ENCODE measurements at regions not wholly inside any gene's neighbourhood (a gene's known extent, or its start where the extent isn't known, plus 50 kb on each side); places are given as distances from the start of the nearest gene placed in this dataset.

DNA sequence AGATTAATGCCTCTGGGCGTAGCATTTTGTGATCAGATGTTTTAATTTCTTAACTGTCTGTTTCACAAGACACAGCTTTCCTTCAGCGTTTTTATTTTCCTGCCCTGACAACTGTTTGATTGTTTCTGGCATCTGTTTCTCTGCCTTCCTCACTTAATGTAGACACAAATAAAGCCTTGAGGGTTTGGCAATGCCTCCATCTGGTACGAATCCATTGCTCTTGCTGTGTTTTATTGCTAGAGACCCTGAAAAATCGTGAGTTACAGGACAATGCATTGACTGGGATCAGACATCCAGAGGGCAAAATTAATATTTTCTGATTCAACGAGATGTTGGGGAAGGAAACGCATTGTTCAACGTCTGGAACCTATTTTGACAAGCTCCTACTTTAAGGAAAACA is 363.5 kb downstream of the MRPL39 start:
- Mint-ChIP-seq H3K9me3 (peaks cover 10 to 14% of the 10 kb centered on the region in 2 donors), H3K4me3 (no peak overlapping the region), H3K36me3 (peaks cover 8% of the 10 kb centered on the region), H3K27me3 (ENCODE audit: low read depth in 2 of 2) (no peaks in the 10 kb centered on the region), H3K27ac (no peak overlapping the region), H3K4me1 (no peaks in the 10 kb centered on the region)
- Histone ChIP-seq H3K4me1 (ENCODE audit: control insufficient read depth, insufficient read depth, low read length) (no peaks in the 10 kb centered on the region), H3K9me3 (ENCODE audit: control insufficient read depth, insufficient read depth, low read length) (no peaks in the 10 kb centered on the region), H3K27me3 (ENCODE audit: control insufficient read depth, insufficient read depth, low read length) (no peaks in the 10 kb centered on the region), H3K4me3 (ENCODE audit: low read length) (no peak overlapping the region), H3K36me3 (ENCODE audit: control insufficient read depth, insufficient read depth, low read length) (no peaks in the 10 kb centered on the region), H3K27ac (ENCODE audit: low read length) (no peak overlapping the region)
- no peak for DNase-seq
- ATAC-seq, result no peak
- 82% methylated on average over 7 of the region's 7 CpGs for WGBS (ENCODE audit: insufficient coverage)
- TF ChIP-seq, protein P1, sequence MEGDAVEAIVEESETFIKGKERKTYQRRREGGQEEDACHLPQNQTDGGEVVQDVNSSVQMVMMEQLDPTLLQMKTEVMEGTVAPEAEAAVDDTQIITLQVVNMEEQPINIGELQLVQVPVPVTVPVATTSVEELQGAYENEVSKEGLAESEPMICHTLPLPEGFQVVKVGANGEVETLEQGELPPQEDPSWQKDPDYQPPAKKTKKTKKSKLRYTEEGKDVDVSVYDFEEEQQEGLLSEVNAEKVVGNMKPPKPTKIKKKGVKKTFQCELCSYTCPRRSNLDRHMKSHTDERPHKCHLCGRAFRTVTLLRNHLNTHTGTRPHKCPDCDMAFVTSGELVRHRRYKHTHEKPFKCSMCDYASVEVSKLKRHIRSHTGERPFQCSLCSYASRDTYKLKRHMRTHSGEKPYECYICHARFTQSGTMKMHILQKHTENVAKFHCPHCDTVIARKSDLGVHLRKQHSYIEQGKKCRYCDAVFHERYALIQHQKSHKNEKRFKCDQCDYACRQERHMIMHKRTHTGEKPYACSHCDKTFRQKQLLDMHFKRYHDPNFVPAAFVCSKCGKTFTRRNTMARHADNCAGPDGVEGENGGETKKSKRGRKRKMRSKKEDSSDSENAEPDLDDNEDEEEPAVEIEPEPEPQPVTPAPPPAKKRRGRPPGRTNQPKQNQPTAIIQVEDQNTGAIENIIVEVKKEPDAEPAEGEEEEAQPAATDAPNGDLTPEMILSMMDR (IDR thresholded peaks at IDR 0.05), result no peak
- intact Hi-C loops (cut with micrococcal nuclease), result no loop called here

DNA sequence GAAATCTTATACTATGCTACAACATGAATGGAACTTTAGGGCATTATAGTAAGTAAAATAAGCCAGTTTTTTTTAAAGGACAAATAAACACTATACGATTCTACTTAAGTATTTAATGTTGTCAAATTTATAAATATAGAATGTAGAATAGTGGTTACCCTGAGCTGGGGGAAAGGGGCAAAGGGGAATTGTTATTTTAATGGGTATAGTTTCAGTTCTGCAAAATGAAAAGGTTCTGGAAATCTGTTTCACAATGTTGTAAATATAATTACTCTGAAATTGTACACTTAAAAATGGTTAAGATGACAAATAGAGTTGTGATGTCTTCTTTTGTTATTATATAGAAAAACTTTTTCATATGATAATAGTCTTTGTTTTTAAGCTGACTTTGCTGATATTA is 366.3 kb downstream of the MRPL39 start:
- intact Hi-C loops (cut with micrococcal nuclease), result no loop called here
- Mint-ChIP-seq H3K9me3 (peaks cover 12 to 19% of the 10 kb centered on the region in 2 donors), H3K4me3 (no peak overlapping the region), H3K27me3 (ENCODE audit: low read depth in 2 of 2) (no peaks in the 10 kb centered on the region), H3K36me3 (peaks cover 12% of the 10 kb centered on the region), H3K27ac (no peak overlapping the region), H3K4me1 (no peaks in the 10 kb centered on the region)
- no peak for DNase-seq
- no peak for ATAC-seq
- Histone ChIP-seq H3K4me1 (ENCODE audit: control insufficient read depth, insufficient read depth, low read length) (no peaks in the 10 kb centered on the region), H3K27me3 (ENCODE audit: control insufficient read depth, insufficient read depth, low read length) (no peaks in the 10 kb centered on the region), H3K4me3 (ENCODE audit: low read length) (no peak overlapping the region), H3K27ac (ENCODE audit: low read length) (no peak overlapping the region), H3K9me3 (ENCODE audit: control insufficient read depth, insufficient read depth, low read length) (no peaks in the 10 kb centered on the region), H3K36me3 (ENCODE audit: control insufficient read depth, insufficient read depth, low read length) (no peaks in the 10 kb centered on the region)
- TF ChIP-seq, protein P1 (IDR thresholded peaks at IDR 0.05), result no peak
- no CpG with 5 or more reads among the region's 1 CpG for WGBS (ENCODE audit: insufficient coverage)

DNA sequence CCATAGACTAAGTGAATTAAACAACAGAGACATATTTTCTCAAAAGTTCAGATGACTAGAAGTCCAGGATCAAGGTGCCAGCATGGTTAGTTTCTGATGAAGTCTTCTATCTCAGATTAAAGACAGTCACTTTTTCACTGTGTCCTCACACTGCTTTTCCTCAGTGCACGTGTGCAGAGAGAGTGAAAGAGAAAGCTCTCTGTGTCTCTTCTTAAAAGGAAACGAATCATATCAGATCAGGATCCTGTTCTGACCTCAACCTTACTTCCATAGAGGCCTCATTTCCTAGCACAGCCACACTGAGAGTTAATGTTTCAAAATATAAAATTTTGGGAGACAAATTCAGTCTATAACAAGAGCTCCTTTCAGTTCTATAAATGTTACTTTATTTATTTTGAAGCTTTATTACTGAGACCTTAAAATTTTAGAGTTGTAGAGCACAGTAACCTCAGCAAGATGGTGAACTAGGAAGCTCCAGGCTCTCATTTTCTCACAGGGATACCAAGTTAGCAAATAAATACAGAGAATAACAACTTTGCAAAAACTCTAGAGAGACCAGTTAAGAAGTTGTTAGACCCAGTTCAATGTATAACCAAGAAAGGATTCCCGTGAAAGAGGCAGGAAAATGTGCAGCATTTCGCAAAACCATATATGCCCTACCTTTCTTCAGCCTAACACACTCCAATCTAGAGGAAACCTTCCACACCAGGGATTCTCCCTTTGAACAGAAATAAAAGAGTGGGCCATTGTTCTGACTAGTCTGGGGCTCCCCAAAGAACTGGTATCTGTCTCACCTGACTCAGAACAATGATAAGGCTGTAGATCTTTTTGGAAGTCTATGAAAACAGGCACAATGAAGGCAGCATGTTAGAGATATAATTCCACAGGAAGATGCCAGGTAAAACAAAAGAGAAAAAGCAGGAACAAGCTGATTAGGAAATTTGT is 372.2 kb downstream of the MRPL39 start:
- no peak overlapping the region for H3K27ac ChIP-seq (ENCODE audit: low read length)
- TF ChIP-seq, protein P1 (IDR thresholded peaks at IDR 0.05), result no peak
- peaks cover 11 to 30% of the 10 kb centered on the region in 2 donors for H3K9me3 Mint-ChIP-seq
- no peaks in the 10 kb centered on the region for H3K36me3 ChIP-seq (ENCODE audit: control insufficient read depth, insufficient read depth, low read length)
- no peak overlapping the region for H3K27ac Mint-ChIP-seq
- no peaks in the 10 kb centered on the region for H3K4me1 Mint-ChIP-seq
- no peak for DNase-seq
- no peaks in the 10 kb centered on the region for H3K4me1 ChIP-seq (ENCODE audit: control insufficient read depth, insufficient read depth, low read length)
- no peak overlapping the region for H3K4me3 Mint-ChIP-seq
- H3K4me3 ChIP-seq (ENCODE audit: low read length), result no peak overlapping the region
- no peaks in the 10 kb centered on the region for H3K27me3 ChIP-seq (ENCODE audit: control insufficient read depth, insufficient read depth, low read length)
- no peaks in the 10 kb centered on the region for H3K27me3 Mint-ChIP-seq (ENCODE audit: low read depth in 2 of 2)
- ATAC-seq, result no peak
- WGBS (ENCODE audit: insufficient coverage), result 63% methylated on average over 3 of the region's 4 CpGs
- peaks cover 6% of the 10 kb centered on the region for H3K36me3 Mint-ChIP-seq
- no peaks in the 10 kb centered on the region for H3K9me3 ChIP-seq (ENCODE audit: control insufficient read depth, insufficient read depth, low read length)
- intact Hi-C loops (cut with micrococcal nuclease), result no loop called here

DNA sequence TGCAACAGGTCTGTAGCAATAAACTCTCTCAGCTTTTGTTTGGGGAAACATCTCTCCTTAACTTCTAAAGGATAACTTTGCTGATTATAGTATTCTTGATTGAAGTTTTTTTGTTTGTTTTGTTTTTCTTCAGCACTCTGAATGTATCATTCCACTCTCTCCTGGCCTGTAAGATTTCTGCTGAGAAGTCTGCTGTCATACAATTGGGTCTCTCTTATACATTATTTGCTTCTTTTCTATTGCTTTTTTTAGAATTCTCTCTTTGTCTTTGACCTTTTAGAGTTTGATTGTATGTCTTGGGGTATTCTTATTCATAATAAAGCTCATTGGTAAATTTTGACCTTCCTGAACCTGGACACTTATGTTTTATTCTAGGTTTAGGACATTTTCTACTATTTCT is 386.3 kb downstream of the MRPL39 start:
- Mint-ChIP-seq H3K9me3 (peaks cover 16 to 17% of the 10 kb centered on the region in 2 donors), H3K36me3 (peaks cover 9% of the 10 kb centered on the region), H3K4me1 (no peaks in the 10 kb centered on the region), H3K27ac (no peak overlapping the region), H3K4me3 (no peak overlapping the region), H3K27me3 (ENCODE audit: low read depth in 2 of 2) (no peaks in the 10 kb centered on the region)
- Histone ChIP-seq H3K4me1 (ENCODE audit: control insufficient read depth, insufficient read depth, low read length) (no peaks in the 10 kb centered on the region), H3K36me3 (ENCODE audit: control insufficient read depth, insufficient read depth, low read length) (no peaks in the 10 kb centered on the region), H3K9me3 (ENCODE audit: control insufficient read depth, insufficient read depth, low read length) (peaks cover 10% of the 10 kb centered on the region), H3K27me3 (ENCODE audit: control insufficient read depth, insufficient read depth, low read length) (no peaks in the 10 kb centered on the region), H3K27ac (ENCODE audit: low read length) (no peak overlapping the region), H3K4me3 (ENCODE audit: low read length) (no peak overlapping the region)
- intact Hi-C loops (cut with micrococcal nuclease), result no loop called here
- TF ChIP-seq, protein P1 (IDR thresholded peaks at IDR 0.05), result no peak
- ATAC-seq, result no peak
- no peak for DNase-seq

Data from natural killer cell (primary cell).